HG02571 (cell line): ENCODE measurements at regions not wholly inside any gene's neighbourhood (a gene's known extent, or its start where the extent isn't known, plus 50 kb on each side); places are given as distances from the start of the nearest gene placed in this dataset.
"Not testable (repeated sequence)": the region's sequence is repeated elsewhere in the genome, so short reads cannot be mapped to it uniquely, and the experiment has no call there.

ENCODE experiments used
- ATAC-seq: cut with Tn5 transposase; IDR thresholded peaks from one replicate; pipeline ENCODE4 v1.9.1; 2021; ENCODE audit warnings: mild to moderate bottlenecking, moderate library complexity; ENCODE audit not compliant: unreplicated experiment

- ATAC-seq: no peak
Measured at GRCh38 chr11:103584021-103584420, 452.4 kb upstream of the DDI1 start.

- ATAC-seq: no peak
Measured at GRCh38 chr11:103584720-103585119, 451.7 kb upstream of the DDI1 start.

DNA sequence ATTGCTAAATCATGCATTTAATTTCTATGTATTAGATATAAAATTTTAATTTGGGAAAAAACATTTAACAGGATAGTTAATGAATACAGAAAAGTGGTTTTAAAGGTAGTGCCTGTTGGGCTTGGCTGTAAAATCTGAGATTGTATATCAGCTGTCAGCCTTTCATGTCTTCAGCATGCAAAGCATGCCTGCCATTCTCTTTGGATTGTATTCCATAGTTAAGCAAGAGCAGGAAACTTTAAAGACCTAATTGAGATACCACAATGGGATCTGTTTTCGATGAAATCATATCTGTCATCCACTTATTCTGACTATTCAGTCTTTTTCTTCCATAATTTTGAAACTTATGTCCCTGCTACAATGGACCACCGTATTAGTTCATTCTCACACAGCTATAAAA is 451.0 kb upstream of the DDI1 start:
- no peak for ATAC-seq

- no peak for ATAC-seq
Measured at GRCh38 chr11:103585911-103586310, 450.5 kb upstream of the DDI1 start.

GRCh38 chr11:103586756-103587155 is 449.7 kb upstream of the DDI1 start:
- ATAC-seq: no peak

GRCh38 chr11:103587901-103588788 is 448.3 kb upstream of the DDI1 start:
- ATAC-seq: no peak

DNA sequence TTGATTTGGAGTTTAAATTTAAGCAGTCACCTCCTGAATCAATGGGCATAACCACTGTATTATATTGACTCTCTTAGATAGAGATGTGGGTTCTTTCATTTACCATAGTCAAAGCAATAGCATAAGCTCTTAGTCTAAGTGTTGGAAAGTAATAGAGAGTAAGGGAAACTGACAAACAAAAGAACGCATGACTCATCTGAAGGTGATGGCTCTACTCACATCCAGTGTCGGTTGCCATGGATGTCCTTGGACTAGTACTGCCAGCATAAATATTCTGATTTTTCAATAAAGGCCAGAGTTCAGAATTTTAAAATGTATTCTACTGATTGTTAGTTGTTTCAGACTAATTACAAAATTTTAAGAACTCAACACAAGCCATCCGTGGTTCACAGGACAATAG is 444.9 kb upstream of the DDI1 start:
- no peak for ATAC-seq

DNA sequence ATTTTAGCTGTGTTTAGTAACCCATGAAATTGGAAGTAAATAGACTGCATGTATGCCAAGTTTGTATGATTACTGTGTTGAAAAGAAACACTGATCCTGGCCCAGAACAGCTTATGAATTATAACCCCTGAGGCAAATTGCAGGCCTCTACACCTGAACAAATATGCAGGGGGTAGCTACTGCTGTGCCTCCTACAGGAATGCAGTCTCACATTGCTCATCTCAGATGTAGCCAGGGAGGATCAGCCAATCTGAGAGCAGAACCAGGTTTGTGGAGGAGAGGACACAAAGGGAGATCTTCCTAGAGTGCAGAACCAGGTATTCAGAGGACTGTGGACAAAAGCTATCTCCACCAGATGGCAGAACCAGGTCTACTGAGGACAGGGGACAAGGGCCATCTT is 442.2 kb upstream of the DDI1 start:
- ATAC-seq: no peak

DNA sequence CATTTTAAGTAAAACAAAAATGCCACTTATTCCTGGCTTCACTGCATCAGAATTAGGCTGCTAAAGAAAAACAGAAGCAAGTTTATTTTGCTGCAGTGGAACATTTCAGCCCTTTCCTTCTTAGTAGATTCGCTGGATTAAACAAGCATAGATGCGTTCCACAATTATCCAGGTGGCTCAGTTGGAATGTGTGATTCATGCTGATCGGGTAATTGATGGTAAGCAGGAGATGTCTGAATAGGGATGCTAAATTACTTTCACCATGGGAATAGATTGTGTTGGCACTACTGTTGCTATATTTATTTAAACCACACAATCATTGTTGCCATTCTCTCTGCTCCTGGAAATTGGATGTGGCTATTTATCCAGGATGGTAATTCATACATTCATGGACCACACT is 440.1 kb upstream of the DDI1 start:
- ATAC-seq: no peak

DNA sequence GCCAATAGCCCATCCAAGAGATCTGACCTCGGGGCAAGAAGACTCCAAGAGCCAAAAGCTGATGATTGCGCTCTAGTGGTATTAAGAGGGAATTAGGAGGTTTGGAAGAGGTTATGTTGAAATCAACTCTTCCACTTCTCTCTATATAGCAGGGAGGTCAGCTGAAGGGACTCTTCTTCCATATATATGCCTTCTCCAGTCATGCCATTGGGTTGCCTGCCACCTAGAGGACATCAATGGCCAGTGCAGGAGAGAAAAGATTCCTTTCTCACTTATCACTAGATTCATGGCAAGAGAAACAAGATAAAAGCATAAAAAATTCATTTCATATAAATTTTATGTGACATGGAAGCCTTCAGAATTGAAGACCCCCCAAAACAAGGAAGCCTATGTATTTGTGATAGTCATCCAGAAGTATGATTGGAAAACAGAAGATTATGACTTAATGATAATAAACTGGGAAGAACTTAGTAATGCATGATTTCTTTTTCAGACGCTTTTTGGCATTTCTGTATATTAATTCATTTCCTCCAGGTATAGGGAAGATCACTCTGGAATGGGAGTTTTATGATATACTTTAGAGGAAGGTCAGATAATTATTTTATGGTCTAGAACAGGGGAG is 435.1 kb upstream of the DDI1 start:
- peak; percentile 99 for ATAC-seq

DNA sequence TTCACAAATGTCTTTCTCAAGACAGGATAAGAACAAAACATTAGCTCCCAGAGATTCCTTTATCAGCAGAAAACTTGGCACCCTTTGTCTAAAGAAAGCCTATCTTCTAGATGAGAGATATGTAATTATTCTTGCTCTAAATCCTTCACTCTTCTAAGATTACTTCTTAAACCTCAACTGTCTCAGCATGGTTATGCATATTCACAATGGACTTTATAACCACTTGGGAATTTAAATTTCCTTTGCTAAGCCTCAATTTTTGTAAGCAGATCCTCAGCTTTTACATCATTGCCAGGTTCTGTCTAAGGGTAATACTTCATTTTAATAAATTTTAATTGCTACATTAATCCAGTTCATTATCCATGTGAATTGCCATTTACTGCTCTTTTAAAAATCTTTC is 433.6 kb upstream of the DDI1 start:
- ATAC-seq: no peak

GRCh38 chr11:103604310-103604709 is 432.1 kb upstream of the DDI1 start:
- ATAC-seq: no peak

DNA sequence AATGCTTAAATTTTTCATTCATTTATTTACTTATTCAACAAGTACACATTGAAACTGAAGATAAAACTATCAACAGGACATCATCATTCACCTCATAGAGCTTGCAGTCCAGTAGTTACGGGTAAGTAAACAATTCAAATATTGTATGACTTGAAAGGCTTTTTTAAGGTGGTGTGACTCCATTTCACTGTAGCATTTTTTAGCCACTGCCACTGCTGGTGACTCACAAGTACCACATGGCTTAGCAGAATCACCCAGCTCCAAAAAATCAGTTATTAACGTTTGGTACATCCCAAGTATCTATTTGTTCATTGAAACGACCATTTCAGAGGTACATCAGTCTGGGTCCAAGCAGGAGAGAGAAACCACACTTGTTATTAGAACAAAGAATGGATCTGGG is 427.9 kb upstream of the DDI1 start:
- no peak for ATAC-seq

DNA sequence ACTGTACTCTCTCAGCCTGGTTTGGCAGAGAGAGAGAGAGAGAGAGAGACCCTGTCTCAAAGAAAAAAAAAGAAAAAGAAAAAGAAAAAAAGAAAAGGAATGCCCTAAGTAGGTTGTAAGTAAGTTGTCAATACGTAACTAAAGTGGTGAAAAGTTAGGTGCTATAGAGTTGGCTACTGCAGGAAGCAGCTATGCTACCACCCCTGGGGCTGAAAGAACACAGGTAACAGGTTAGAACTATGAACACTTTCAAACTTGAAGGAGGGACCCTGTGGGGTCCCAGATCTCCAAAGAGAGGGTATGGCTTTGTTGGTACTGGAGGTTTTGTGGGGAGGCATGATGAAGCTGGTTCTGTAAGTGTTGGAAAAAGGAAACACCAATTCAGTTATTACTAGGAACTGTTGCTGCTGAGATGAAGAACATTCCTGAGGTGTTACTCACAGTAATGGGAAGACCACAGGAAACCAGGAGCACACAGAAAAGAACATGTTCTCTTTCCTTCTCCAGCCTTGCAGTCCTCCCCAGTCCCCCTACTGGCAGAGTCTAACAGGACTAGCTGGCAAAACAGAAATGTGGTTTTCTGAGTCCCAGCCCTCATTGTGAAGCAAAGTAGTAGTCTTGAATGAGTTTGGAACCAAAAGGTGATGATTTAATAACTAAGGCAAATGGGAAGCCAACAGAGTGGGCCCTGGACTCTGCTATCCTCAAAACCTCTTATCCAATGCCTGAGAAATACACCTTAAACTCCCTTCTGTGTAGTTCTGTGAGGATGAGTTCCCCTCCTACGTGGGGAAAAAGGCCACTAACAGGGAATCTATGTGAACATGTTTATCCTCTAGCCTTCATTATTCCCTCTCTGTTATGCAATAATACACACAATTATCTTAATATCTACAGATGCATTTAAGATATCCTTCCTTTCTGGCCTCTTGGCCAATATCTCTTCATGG is 427.0 kb upstream of the DDI1 start:
- no peak for ATAC-seq

- no peak for ATAC-seq
Measured at GRCh38 chr11:103610435-103610834, 426.0 kb upstream of the DDI1 start.

DNA sequence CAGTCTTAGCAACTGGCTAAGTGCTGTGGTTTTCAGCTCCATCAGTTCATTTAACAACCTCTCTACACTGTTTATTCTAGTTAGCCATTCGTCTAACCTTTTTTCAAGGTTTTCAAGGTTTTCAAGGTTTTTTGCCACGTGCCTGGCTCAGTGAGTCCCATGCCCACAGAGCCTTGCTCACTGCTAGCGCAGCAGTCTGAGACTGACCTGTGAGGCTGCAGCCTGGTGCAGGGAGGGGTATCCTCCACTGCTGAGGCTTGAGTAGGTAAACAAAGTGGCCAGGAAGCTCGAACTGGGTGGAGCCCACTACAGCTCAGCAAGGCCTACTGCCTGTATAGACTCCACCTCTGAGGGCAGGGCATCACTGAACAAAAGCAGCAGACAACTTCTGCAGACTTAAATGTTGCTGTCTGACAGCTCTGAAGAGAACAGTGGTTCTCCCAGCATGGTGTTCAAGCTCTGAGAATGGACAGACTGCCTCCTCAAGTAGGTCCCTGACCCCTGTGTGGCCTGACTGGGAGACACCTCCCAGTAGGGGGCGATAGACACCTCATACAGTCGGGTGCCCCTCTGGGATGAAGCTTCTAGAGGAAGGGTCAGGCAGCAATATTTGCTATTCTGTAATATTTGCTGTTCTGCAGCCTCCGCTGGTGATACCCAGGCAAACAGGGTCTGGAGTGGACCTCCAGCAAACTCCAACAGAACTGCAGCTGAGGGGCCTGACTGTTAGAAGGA is 424.7 kb upstream of the DDI1 start:
- ATAC-seq: not testable (repeated sequence)

DNA sequence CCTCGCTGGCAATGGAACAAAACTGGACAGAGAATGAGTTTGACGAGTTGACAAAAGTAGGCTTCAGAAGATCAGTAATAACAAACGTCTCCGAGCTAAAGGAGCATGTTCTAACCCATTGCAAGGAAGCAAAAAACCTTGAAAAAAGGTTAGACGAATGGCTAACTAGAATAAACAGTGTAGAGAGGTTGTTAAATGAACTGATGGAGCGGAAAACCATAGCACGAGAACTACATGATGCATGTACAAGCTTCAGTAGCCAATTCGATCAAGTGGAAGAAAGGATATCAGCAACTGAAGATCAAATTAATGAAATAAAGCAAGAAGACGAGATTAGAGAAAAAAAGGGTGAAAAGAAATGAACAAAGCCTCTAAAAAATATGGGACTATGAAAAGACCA is 424.0 kb upstream of the DDI1 start:
- not testable (repeated sequence) for ATAC-seq

GRCh38 chr11:103616586-103616985 is 419.9 kb upstream of the DDI1 start:
- not testable (repeated sequence) for ATAC-seq

DNA sequence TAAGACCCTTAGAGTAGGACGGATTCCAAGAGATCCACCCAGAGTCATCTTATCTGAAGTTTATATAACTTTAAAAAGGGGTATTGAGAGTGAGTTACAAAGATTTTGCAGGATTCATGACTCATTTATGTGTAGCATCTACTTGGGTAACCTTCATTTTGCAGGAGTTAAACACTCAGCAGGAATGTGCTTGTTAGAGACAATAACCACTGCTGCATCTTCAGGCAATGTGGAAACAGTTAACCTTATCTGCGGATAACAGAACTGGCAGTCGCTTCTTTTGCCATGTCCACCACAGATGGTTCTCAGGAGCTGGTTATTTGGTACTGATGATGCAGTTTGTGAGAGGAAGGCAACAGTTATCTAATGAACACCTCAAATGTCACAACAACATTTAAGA is 417.9 kb upstream of the DDI1 start:
- no peak for ATAC-seq

- ATAC-seq: no peak
Measured at GRCh38 chr11:103619480-103619879, 417.0 kb upstream of the DDI1 start.

- ATAC-seq: no peak
Measured at GRCh38 chr11:103619938-103620337, 416.5 kb upstream of the DDI1 start.
